ENCODE measurements at regions not wholly inside any gene's neighbourhood (a gene's known extent, or its start where the extent isn't known, plus 50 kb on each side); places are given as distances from the start of the nearest gene placed in this dataset.

DNA sequence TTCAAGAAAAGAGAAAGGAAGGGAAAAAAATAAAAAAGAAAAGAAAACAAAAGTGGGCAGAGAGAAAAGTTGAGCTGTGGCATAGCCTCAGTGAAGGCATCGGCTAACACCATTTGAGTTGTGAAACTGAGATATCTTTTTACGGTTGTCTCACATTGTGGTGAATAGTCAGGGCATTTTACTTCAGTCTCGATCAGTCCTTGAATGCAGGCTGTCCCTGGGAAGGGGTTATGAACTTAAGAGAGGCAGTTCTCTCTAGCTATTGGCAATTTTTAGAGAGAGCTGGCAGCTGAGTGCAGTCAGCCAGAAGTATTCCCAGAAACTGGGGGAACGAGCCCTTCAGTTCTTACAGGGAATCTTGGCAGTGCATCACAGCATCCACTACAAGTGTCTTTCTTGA lies 93.5 kb upstream of the SLC6A14 start:
- no peak for TF ChIP-seq EZH2 (IDR thresholded peaks at IDR 0.05; ENCODE audit: low read length, missing control alignments)
- TF ChIP-seq, protein P1, sequence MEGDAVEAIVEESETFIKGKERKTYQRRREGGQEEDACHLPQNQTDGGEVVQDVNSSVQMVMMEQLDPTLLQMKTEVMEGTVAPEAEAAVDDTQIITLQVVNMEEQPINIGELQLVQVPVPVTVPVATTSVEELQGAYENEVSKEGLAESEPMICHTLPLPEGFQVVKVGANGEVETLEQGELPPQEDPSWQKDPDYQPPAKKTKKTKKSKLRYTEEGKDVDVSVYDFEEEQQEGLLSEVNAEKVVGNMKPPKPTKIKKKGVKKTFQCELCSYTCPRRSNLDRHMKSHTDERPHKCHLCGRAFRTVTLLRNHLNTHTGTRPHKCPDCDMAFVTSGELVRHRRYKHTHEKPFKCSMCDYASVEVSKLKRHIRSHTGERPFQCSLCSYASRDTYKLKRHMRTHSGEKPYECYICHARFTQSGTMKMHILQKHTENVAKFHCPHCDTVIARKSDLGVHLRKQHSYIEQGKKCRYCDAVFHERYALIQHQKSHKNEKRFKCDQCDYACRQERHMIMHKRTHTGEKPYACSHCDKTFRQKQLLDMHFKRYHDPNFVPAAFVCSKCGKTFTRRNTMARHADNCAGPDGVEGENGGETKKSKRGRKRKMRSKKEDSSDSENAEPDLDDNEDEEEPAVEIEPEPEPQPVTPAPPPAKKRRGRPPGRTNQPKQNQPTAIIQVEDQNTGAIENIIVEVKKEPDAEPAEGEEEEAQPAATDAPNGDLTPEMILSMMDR (conservative IDR thresholded peaks at IDR 0.05 in 1 of 2, IDR thresholded peaks at IDR 0.05 in 1 of 2; ENCODE audit: low read depth in 1 of 2, low read length in 2 of 2) = no peak
- Histone ChIP-seq H3K4me2 (ENCODE audit: extremely low read depth, insufficient read depth, low read length) (no peak overlapping the region), H4K20me1 (ENCODE audit: control insufficient read depth, extremely low read depth, insufficient read depth, low read length) (peaks cover 1% of the 10 kb centered on the region), H3K9ac (ENCODE audit: insufficient read depth, low read length) (no peak overlapping the region), H2AFZ (ENCODE audit: low read length) (no peak overlapping the region), H3K27me3 (ENCODE audit: control insufficient read depth, insufficient read depth, low read length) (no peaks in the 10 kb centered on the region), H3K27ac (ENCODE audit: insufficient read depth, low read length) (no peak overlapping the region), H3K4me3 (replicated peaks in 1 of 4; ENCODE audit: control extremely low read depth in 1 of 4, insufficient read depth in 1 of 4, low read depth in 3 of 4, low read length in 4 of 4) (no peak overlapping the region), H3K9me3 (ENCODE audit: control insufficient read depth, insufficient read depth, low read depth, low read length) (no peaks in the 10 kb centered on the region), H3K36me3 (ENCODE audit: control insufficient read depth, insufficient read depth, low read length) (no peaks in the 10 kb centered on the region), H3K4me1 (ENCODE audit: control insufficient read depth, extremely low read depth, insufficient read depth, low read length) (no peaks in the 10 kb centered on the region), H3K79me2 (ENCODE audit: control insufficient read depth, insufficient read depth, low read length) (no peaks in the 10 kb centered on the region)
- no peak for DNase-seq (ENCODE audit: low read depth in 2 of 2)

DNA sequence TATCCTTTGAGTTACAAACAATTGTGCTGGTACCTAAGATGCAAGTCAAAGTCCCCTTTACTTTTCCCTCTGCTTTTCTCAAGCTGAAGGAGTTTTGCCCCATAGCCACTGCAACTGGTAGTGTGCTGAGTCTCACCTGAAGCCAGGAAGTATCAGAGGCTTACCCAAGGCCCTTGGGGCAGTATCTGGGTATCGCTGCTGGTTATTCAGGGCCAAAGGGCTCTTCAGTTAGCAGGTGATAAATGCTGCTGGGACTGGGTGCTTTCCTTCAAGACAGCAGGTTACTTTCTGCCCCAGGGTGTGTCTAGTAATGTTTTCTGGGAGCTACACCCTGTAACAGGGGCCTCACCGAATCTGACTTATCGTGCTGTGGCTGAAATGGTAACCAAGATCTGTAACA lies 90.4 kb upstream of the SLC6A14 start:
- no peak for TF ChIP-seq EZH2 (IDR thresholded peaks at IDR 0.05; ENCODE audit: low read length, missing control alignments)
- TF ChIP-seq, protein P1 (conservative IDR thresholded peaks at IDR 0.05 in 1 of 2, IDR thresholded peaks at IDR 0.05 in 1 of 2; ENCODE audit: low read depth in 1 of 2, low read length in 2 of 2) = no peak
- no peaks in the 10 kb centered on the region for H3K36me3 ChIP-seq (ENCODE audit: control insufficient read depth, insufficient read depth, low read length)
- H3K4me3 ChIP-seq (replicated peaks in 1 of 4; ENCODE audit: control extremely low read depth in 1 of 4, insufficient read depth in 1 of 4, low read depth in 3 of 4, low read length in 4 of 4) = no peak overlapping the region
- no peaks in the 10 kb centered on the region for H3K27me3 ChIP-seq (ENCODE audit: control insufficient read depth, insufficient read depth, low read length)
- no peak for DNase-seq (ENCODE audit: low read depth in 2 of 2)
- no peak overlapping the region for H3K4me2 ChIP-seq (ENCODE audit: extremely low read depth, insufficient read depth, low read length)
- H4K20me1 ChIP-seq (ENCODE audit: control insufficient read depth, extremely low read depth, insufficient read depth, low read length) = peaks cover 1% of the 10 kb centered on the region
- H3K4me1 ChIP-seq (ENCODE audit: control insufficient read depth, extremely low read depth, insufficient read depth, low read length) = no peaks in the 10 kb centered on the region
- H2AFZ ChIP-seq (ENCODE audit: low read length) = no peak overlapping the region
- no peaks in the 10 kb centered on the region for H3K79me2 ChIP-seq (ENCODE audit: control insufficient read depth, insufficient read depth, low read length)
- H3K27ac ChIP-seq (ENCODE audit: insufficient read depth, low read length) = no peak overlapping the region
- no peaks in the 10 kb centered on the region for H3K9me3 ChIP-seq (ENCODE audit: control insufficient read depth, insufficient read depth, low read depth, low read length)
- H3K9ac ChIP-seq (ENCODE audit: insufficient read depth, low read length) = no peak overlapping the region

DNA sequence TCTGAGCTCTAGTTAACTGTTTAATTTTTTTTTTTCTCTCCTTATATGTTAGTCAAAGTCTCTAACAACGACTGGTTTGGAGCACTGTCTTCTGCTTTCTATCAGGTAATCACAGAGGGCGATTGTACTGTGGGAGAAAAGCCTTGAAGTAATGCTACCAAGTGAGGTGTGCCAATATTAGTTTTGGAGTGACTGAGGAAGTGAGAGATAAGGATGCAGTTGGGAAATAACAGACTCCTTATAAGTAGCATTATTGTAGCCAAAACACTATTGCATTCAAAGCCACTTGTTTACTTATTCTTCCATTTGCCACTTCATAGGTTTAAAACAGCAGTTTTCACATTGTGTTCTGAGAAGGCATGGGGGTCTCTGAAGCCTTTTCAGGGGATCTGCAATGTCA lies 79.1 kb upstream of the SLC6A14 start:
- Histone ChIP-seq H3K4me2 (ENCODE audit: extremely low read depth, insufficient read depth, low read length) (no peak overlapping the region), H2AFZ (ENCODE audit: low read length) (no peak overlapping the region), H3K79me2 (ENCODE audit: control insufficient read depth, insufficient read depth, low read length) (no peaks in the 10 kb centered on the region), H4K20me1 (ENCODE audit: control insufficient read depth, extremely low read depth, insufficient read depth, low read length) (no peaks in the 10 kb centered on the region), H3K27ac (ENCODE audit: insufficient read depth, low read length) (no peak overlapping the region), H3K4me1 (ENCODE audit: control insufficient read depth, extremely low read depth, insufficient read depth, low read length) (no peaks in the 10 kb centered on the region), H3K9ac (ENCODE audit: insufficient read depth, low read length) (no peak overlapping the region), H3K4me3 (replicated peaks in 1 of 4; ENCODE audit: control extremely low read depth in 1 of 4, insufficient read depth in 1 of 4, low read depth in 3 of 4, low read length in 4 of 4) (no peak overlapping the region), H3K9me3 (ENCODE audit: control insufficient read depth, insufficient read depth, low read depth, low read length) (no peaks in the 10 kb centered on the region), H3K27me3 (ENCODE audit: control insufficient read depth, insufficient read depth, low read length) (no peaks in the 10 kb centered on the region), H3K36me3 (ENCODE audit: control insufficient read depth, insufficient read depth, low read length) (no peaks in the 10 kb centered on the region)
- no peak for TF ChIP-seq EZH2 (IDR thresholded peaks at IDR 0.05; ENCODE audit: low read length, missing control alignments)
- TF ChIP-seq, protein P1 (conservative IDR thresholded peaks at IDR 0.05 in 1 of 2, IDR thresholded peaks at IDR 0.05 in 1 of 2; ENCODE audit: low read depth in 1 of 2, low read length in 2 of 2) = no peak
- no peak for DNase-seq (ENCODE audit: low read depth in 2 of 2)
